Astrocyte of the cerebellum (primary cell): ENCODE measurements at regions not wholly inside any gene's neighbourhood (a gene's known extent, or its start where the extent isn't known, plus 50 kb on each side); places are given as distances from the start of the nearest gene placed in this dataset.

Experiments
- DNase-seq: peaks from one replicate; pipeline ENCODE4 v3.0.0-alpha.2; 2011; ENCODE audit warnings: low read depth
- H3K4me3 ChIP-seq: 2 replicates; pipeline ENCODE4 v1.5.1; 2011; ENCODE audit warnings: mild to moderate bottlenecking, low read depth, low read length, moderate library complexity
- CTCF ChIP-seq: IDR thresholded peaks from 2 replicates; pipeline ENCODE4 v1.5.1; 2012; ENCODE audit warnings: low read length, low read depth, moderate library complexity, mild to moderate bottlenecking; ENCODE audit errors: missing control alignments
- in situ Hi-C: cut with HindIII; loops from 2 replicates; pipeline ENCODE4 v1.10.0; 2017; ENCODE audit warnings: low sequenced_read_pairs

- in situ Hi-C loops, result no loop called here
- H3K4me3 ChIP-seq, result no peak overlapping the region
- no peak for TF ChIP-seq CTCF
- no peak for DNase-seq
Observed at GRCh38 chr2:222351035-222351434, 52.2 kb upstream of the PAX3 start.

- H3K4me3 ChIP-seq, result no peak overlapping the region
- in situ Hi-C loops, result no loop called here
- TF ChIP-seq CTCF, result no peak
- no peak for DNase-seq
Observed at GRCh38 chr2:222352981-222353380, 54.2 kb upstream of the PAX3 start.

DNA sequence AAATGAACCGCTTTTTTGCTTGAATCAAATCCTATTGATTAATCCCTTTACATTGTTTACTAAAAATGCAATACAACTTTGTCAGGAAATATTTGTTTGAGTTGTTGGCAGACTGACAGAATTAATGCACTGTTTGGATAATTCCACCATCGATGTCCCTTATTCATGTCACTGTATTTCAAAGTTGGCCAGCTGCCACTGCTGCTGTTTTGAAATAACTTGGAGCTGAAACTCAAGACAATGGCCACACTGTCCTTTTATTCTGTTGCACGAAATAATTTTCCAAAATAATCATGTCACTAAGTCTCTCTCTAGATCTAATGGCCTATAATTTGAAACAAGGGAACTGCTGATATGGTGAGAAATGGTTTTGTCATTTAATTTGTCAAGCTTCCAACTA is 55.2 kb upstream of the PAX3 start:
- no peak overlapping the region for H3K4me3 ChIP-seq
- no peak for DNase-seq
- no peak for TF ChIP-seq CTCF
- in situ Hi-C loops, result no loop called here

GRCh38 chr2:222355860-222356259 is 57.1 kb upstream of the PAX3 start:
- in situ Hi-C loops, result no loop called here
- peak; percentile 5 for DNase-seq
- no peak for TF ChIP-seq CTCF
- no peak overlapping the region for H3K4me3 ChIP-seq

- no peak for TF ChIP-seq CTCF
- in situ Hi-C loops, result no loop called here
- no peak for DNase-seq
- H3K4me3 ChIP-seq, result no peak overlapping the region
Observed at GRCh38 chr2:222357930-222358329, 59.1 kb upstream of the PAX3 start.

- H3K4me3 ChIP-seq, result no peak overlapping the region
- in situ Hi-C loops, result no loop called here
- no peak for TF ChIP-seq CTCF
- DNase-seq, result peak; percentile 26
Observed at GRCh38 chr2:222358876-222359275, 60.1 kb upstream of the PAX3 start.

DNA sequence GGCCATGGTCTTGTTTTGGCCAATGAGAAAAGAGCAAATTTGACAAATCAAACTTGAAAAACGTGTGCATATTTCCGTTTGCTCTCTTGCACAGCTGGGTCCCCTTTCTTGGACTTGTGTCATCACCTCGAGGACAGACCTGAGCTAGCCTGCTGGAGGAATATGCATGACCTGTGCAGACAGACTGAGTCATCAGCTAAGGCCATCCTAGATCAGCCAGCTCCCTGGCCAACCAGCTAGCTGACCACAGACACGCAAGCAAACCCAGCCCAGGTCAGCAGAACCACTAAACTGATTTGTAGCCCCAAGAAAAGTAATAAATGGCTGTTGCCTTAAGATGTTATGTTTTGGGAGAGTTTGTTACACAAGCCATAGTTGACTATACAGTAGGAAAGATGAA is 61.3 kb upstream of the PAX3 start:
- no peak for TF ChIP-seq CTCF
- DNase-seq, result no peak
- no peak overlapping the region for H3K4me3 ChIP-seq
- in situ Hi-C loops, result no loop called here
